ENCODE measurements at regions not wholly inside any gene's neighbourhood (a gene's known extent, or its start where the extent isn't known, plus 50 kb on each side); places are given as distances from the start of the nearest gene placed in this dataset.
"Not testable (repeated sequence)": the region's sequence is repeated elsewhere in the genome, so short reads cannot be mapped to it uniquely, and the experiment has no call there.

GRCh38 chr15:69760890-69761568, 308.4 kb downstream of the RPLP1 start:
- DNase-seq (ENCODE audit: low read depth): peak; percentile 99

GRCh38 chr15:69762373-69763148, 309.9 kb downstream of the RPLP1 start:
- DNase-seq (ENCODE audit: low read depth): no peak

- DNase-seq (ENCODE audit: low read depth): no peak
Measured at GRCh38 chr15:69763831-69764230, 311.2 kb downstream of the RPLP1 start.

- no peak for DNase-seq (ENCODE audit: low read depth)
Measured at GRCh38 chr15:69766156-69766555, 313.5 kb downstream of the RPLP1 start.

GRCh38 chr15:69767191-69767590, 314.6 kb downstream of the RPLP1 start:
- no peak for DNase-seq (ENCODE audit: low read depth)

GRCh38 chr15:69769336-69769735, 316.7 kb downstream of the RPLP1 start:
- DNase-seq (ENCODE audit: low read depth): not testable (repeated sequence)

GRCh38 chr15:69774258-69774657, 321.6 kb downstream of the RPLP1 start:
- not testable (repeated sequence) for DNase-seq (ENCODE audit: low read depth)

GRCh38 chr15:69774711-69775110, 322.1 kb downstream of the RPLP1 start:
- DNase-seq (ENCODE audit: low read depth): not testable (repeated sequence)

- DNase-seq (ENCODE audit: low read depth): no peak
Measured at GRCh38 chr15:69777356-69777755, 320.4 kb downstream of the TLE3 start.

- DNase-seq (ENCODE audit: low read depth): peak; percentile 15
Measured at GRCh38 chr15:69780374-69780773, 317.3 kb downstream of the TLE3 start.

GRCh38 chr15:69780981-69781380, 316.7 kb downstream of the TLE3 start:
- DNase-seq (ENCODE audit: low read depth): peak; percentile 25

- no peak for DNase-seq (ENCODE audit: low read depth)
Measured at GRCh38 chr15:69781411-69782125, 316.1 kb downstream of the TLE3 start.

- DNase-seq (ENCODE audit: low read depth): no peak
Measured at GRCh38 chr15:69782139-69782658, 315.5 kb downstream of the TLE3 start.

GRCh38 chr15:69782809-69783208, 314.9 kb downstream of the TLE3 start:
- no peak for DNase-seq (ENCODE audit: low read depth)

- no peak for DNase-seq (ENCODE audit: low read depth)
Measured at GRCh38 chr15:69783211-69783610, 314.5 kb downstream of the TLE3 start.

GRCh38 chr15:69784798-69785566, 312.7 kb downstream of the TLE3 start:
- peak; percentile 71 for DNase-seq (ENCODE audit: low read depth)

GRCh38 chr15:69786136-69786701, 311.5 kb downstream of the TLE3 start:
- no peak for DNase-seq (ENCODE audit: low read depth)

GRCh38 chr15:69787791-69788190, 309.9 kb downstream of the TLE3 start:
- no peak for DNase-seq (ENCODE audit: low read depth)

GRCh38 chr15:69789648-69790393, 307.9 kb downstream of the TLE3 start:
- DNase-seq (ENCODE audit: low read depth): no peak

- DNase-seq (ENCODE audit: low read depth): no peak
Measured at GRCh38 chr15:69790632-69791031, 307.1 kb downstream of the TLE3 start.

- DNase-seq (ENCODE audit: low read depth): no peak
Measured at GRCh38 chr15:69792823-69793222, 304.9 kb downstream of the TLE3 start.

All from EH (cell line).